ENCODE measurements at regions not wholly inside any gene's neighbourhood (a gene's known extent, or its start where the extent isn't known, plus 50 kb on each side); places are given as distances from the start of the nearest gene placed in this dataset.
A peak's percentile ranks its signal among the peaks of the same experiment; 100 is the strongest.

DNA sequence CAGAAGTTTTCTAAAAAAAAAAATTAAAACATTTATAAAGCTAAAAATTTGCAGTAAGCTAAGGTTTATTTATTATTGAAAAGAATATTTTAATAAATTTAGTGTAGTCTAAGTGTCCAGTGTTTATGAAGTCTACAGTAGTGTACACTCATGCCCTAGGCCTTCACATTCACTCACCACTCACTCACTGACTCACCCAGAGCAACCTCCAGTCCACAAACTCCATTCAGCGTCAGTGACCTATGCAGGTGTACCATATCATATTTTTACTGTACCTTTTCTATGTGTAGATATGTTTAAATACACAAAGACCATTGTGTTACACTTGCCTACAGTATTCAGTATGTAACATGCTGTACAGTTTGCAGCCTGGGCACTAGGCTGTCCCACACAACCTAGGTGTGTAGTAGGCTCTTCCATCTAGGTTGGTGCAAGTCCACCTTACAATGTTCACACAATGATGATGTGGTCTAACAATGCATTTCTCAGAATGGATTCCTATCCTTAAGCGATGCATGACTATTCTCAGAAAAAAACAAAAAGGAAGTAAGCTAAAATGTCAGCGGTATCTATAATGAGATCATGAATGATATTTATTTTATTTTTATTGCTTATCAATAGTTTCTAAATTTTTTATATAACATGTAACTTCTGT lies 336.7 kb downstream of the AGTPBP1 start:
- DNase-seq = no peak
- H3K9me2 ChIP-seq (replicated peaks; ENCODE audit: insufficient read depth, low read length) = no peaks in the 10 kb centered on the region
- 0 out of 2 replicates have a peak, but pooled peaks cover 4% of the 10 kb centered on the region for H3K27me3 ChIP-seq (ENCODE audit: low read length)
- no peaks in the 10 kb centered on the region for H3K9me3 ChIP-seq (ENCODE audit: low read length)
- no peaks in the 10 kb centered on the region for H4K20me1 ChIP-seq (ENCODE audit: insufficient read depth, low read depth, low read length)
- peaks cover 8% of the 10 kb centered on the region for H3K4me1 ChIP-seq (ENCODE audit: low read length)
- H3K9ac ChIP-seq (ENCODE audit: low read length) = no peak overlapping the region
- no peak overlapping the region for H2AFZ ChIP-seq (ENCODE audit: low read length)
- H3K4me2 ChIP-seq (ENCODE audit: low read depth, low read length, poor library complexity, severe bottlenecking) = no peak overlapping the region
- H3K36me3 ChIP-seq (ENCODE audit: insufficient read depth, low read length) = no peaks in the 10 kb centered on the region
- H3K79me2 ChIP-seq (ENCODE audit: low read length) = no peaks in the 10 kb centered on the region
- H3K4me3 ChIP-seq (ENCODE audit: low read length) = no peak overlapping the region
- H3K27ac ChIP-seq (ENCODE audit: low read length) = no peak overlapping the region

DNA sequence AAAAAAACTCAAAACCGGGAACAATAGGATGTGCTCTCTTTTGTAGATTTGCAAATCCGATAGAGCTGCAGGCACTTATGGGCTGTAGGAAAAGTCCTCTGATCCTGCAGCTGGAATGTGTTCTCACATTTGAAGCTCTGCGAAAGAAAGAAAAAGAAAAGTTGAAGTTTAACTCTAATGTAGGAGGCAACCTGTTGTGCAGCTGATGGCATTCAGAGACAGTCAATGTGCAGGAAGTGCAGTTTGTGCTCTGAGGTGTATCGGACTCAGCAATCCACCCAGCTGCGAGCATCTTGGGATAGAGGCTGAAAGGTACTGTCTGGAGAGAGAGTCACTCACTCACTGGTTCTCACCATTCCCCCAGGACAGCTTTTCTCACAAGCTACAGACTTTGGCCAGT lies 339.2 kb downstream of the AGTPBP1 start:
- H2AFZ ChIP-seq (ENCODE audit: low read length) = no peak overlapping the region
- 0 out of 2 replicates have a peak, but pooled peaks cover 4% of the 10 kb centered on the region for H3K27me3 ChIP-seq (ENCODE audit: low read length)
- H3K9ac ChIP-seq (ENCODE audit: low read length) = no peak overlapping the region
- peaks cover 8% of the 10 kb centered on the region for H3K4me1 ChIP-seq (ENCODE audit: low read length)
- H3K79me2 ChIP-seq (ENCODE audit: low read length) = no peaks in the 10 kb centered on the region
- no peaks in the 10 kb centered on the region for H3K36me3 ChIP-seq (ENCODE audit: insufficient read depth, low read length)
- H3K9me2 ChIP-seq (replicated peaks; ENCODE audit: insufficient read depth, low read length) = no peaks in the 10 kb centered on the region
- no peak overlapping the region for H3K27ac ChIP-seq (ENCODE audit: low read length)
- no peaks in the 10 kb centered on the region for H4K20me1 ChIP-seq (ENCODE audit: insufficient read depth, low read depth, low read length)
- no peak overlapping the region for H3K4me2 ChIP-seq (ENCODE audit: low read depth, low read length, poor library complexity, severe bottlenecking)
- no peaks in the 10 kb centered on the region for H3K9me3 ChIP-seq (ENCODE audit: low read length)
- DNase-seq = peak; percentile 50
- no peak overlapping the region for H3K4me3 ChIP-seq (ENCODE audit: low read length)

DNA sequence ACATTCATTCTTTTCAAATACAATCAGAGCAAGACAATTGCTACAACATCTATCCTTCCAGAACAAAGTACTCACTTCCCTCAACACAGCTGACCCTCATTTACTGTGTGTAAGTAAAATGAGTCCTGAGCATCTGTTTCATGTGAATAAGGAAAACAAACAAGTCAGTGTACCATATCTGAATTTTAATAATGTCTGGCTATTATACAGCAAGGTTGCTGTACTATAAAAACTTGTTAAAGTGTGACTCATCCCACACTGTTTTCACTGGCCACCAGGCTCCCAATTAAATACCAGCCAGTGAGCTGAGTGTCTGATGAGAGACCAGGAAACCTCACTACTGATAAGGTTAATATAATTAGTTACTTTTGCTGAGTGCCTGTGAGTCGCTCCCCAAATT lies 339.8 kb downstream of the AGTPBP1 start:
- H3K27ac ChIP-seq (ENCODE audit: low read length) = no peak overlapping the region
- H4K20me1 ChIP-seq (ENCODE audit: insufficient read depth, low read depth, low read length) = no peaks in the 10 kb centered on the region
- H3K79me2 ChIP-seq (ENCODE audit: low read length) = no peaks in the 10 kb centered on the region
- no peaks in the 10 kb centered on the region for H3K36me3 ChIP-seq (ENCODE audit: insufficient read depth, low read length)
- no peak overlapping the region for H2AFZ ChIP-seq (ENCODE audit: low read length)
- H3K27me3 ChIP-seq (ENCODE audit: low read length) = 0 out of 2 replicates have a peak, but pooled peaks cover 4% of the 10 kb centered on the region
- H3K4me3 ChIP-seq (ENCODE audit: low read length) = no peak overlapping the region
- no peak overlapping the region for H3K9ac ChIP-seq (ENCODE audit: low read length)
- no peak for DNase-seq
- H3K4me2 ChIP-seq (ENCODE audit: low read depth, low read length, poor library complexity, severe bottlenecking) = no peak overlapping the region
- peaks cover 8% of the 10 kb centered on the region for H3K4me1 ChIP-seq (ENCODE audit: low read length)
- no peaks in the 10 kb centered on the region for H3K9me2 ChIP-seq (replicated peaks; ENCODE audit: insufficient read depth, low read length)
- no peaks in the 10 kb centered on the region for H3K9me3 ChIP-seq (ENCODE audit: low read length)

DNA sequence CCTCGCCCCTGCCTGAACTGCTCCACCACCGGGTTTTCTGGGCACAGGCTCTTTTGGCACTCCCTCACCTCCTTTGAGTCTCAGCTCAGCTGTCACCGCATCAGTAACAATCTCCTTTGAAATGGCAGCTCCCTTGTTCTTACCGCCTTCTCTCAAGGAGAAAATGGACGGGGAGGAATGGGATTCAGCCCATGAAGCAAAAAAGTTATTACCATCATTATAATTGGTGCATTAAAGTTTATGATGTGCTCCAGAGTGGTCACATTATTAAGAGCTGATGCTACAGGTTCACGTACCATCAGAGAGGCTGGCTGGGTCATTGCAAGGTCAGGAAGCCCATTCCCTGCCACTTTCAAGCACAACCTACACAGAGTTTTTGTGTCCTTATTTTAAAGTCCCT lies 344.7 kb downstream of the AGTPBP1 start:
- no peak overlapping the region for H2AFZ ChIP-seq (ENCODE audit: low read length)
- peaks cover 16% of the 10 kb centered on the region for H3K4me1 ChIP-seq (ENCODE audit: low read length)
- H3K9me3 ChIP-seq (ENCODE audit: low read length) = no peaks in the 10 kb centered on the region
- H4K20me1 ChIP-seq (ENCODE audit: insufficient read depth, low read depth, low read length) = no peaks in the 10 kb centered on the region
- H3K9ac ChIP-seq (ENCODE audit: low read length) = no peak overlapping the region
- H3K4me2 ChIP-seq (ENCODE audit: low read depth, low read length, poor library complexity, severe bottlenecking) = no peak overlapping the region
- no peaks in the 10 kb centered on the region for H3K79me2 ChIP-seq (ENCODE audit: low read length)
- DNase-seq = no peak
- H3K9me2 ChIP-seq (replicated peaks; ENCODE audit: insufficient read depth, low read length) = no peaks in the 10 kb centered on the region
- no peaks in the 10 kb centered on the region for H3K36me3 ChIP-seq (ENCODE audit: insufficient read depth, low read length)
- H3K27me3 ChIP-seq (ENCODE audit: low read length) = 0 out of 2 replicates have a peak, but pooled peaks cover 4% of the 10 kb centered on the region
- no peak overlapping the region for H3K27ac ChIP-seq (ENCODE audit: low read length)
- H3K4me3 ChIP-seq (ENCODE audit: low read length) = no peak overlapping the region

DNA sequence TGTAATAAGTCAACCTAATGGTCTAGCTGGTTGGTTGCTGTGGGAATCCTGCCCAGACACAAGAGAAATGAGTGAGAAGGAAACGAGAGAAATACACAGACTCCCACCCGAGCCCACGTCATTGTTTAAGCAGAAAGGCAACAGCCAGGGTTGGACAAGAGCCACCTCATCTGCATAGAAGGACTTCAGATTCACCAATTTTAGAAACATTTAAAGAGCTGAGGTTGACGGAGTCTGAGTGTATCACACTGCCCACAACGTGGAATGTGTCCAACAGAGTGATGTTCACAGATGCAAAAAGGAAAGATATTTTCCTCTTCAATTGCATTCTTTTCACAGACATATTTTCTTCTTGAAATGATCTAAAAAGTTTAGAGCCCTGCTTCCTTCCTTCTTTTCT lies 349.5 kb downstream of the AGTPBP1 start:
- Histone ChIP-seq H3K9ac (ENCODE audit: low read length) (no peak overlapping the region), H3K4me3 (ENCODE audit: low read length) (no peak overlapping the region), H3K27me3 (ENCODE audit: low read length) (no peaks in the 10 kb centered on the region), H3K4me2 (ENCODE audit: low read depth, low read length, poor library complexity, severe bottlenecking) (no peak overlapping the region), H3K36me3 (ENCODE audit: insufficient read depth, low read length) (no peaks in the 10 kb centered on the region), H3K9me3 (ENCODE audit: low read length) (no peaks in the 10 kb centered on the region), H3K4me1 (ENCODE audit: low read length) (peaks cover 49% of the 10 kb centered on the region), H3K79me2 (ENCODE audit: low read length) (no peaks in the 10 kb centered on the region), H3K9me2 (replicated peaks; ENCODE audit: insufficient read depth, low read length) (no peaks in the 10 kb centered on the region), H4K20me1 (ENCODE audit: insufficient read depth, low read depth, low read length) (no peaks in the 10 kb centered on the region), H2AFZ (ENCODE audit: low read length) (no peak overlapping the region), H3K27ac (ENCODE audit: low read length) (no peak overlapping the region)
- DNase-seq = no peak

DNA sequence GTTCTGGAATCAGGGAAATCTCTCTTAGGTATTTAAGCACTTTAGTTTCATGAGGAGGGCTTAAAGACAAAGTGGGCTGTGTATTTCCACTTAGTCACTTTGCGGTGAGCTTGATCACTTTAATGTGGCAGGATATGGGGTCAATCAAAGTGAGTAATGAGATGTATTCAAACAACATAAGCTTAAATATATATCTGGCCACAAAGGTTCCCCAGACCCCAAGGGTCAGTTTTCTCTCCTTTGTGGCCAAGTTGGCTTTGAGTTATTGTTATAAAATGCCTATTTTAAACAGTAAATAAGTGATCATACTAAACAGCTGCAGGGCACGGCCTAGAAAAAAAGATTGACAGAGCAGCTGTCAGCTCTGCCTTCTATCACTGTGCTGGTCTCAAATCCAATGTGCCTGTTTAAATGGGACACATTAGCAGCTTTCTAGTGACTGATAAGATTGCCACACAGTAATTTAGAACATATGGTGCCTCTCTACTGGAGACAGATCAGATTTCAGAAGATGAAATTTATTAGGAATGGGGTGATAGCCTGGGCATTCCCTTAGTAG lies 363.9 kb downstream of the AGTPBP1 start:
- H4K20me1 ChIP-seq (ENCODE audit: insufficient read depth, low read depth, low read length) = no peaks in the 10 kb centered on the region
- no peak overlapping the region for H3K4me3 ChIP-seq (ENCODE audit: low read length)
- no peaks in the 10 kb centered on the region for H3K27me3 ChIP-seq (ENCODE audit: low read length)
- DNase-seq = no peak
- H3K27ac ChIP-seq (ENCODE audit: low read length) = no peak overlapping the region
- no peaks in the 10 kb centered on the region; the same call in 1 of the 2 replicates for H3K4me1 ChIP-seq (ENCODE audit: low read length)
- no peaks in the 10 kb centered on the region for H3K79me2 ChIP-seq (ENCODE audit: low read length)
- no peaks in the 10 kb centered on the region for H3K36me3 ChIP-seq (ENCODE audit: insufficient read depth, low read length)
- no peak overlapping the region for H3K4me2 ChIP-seq (ENCODE audit: low read depth, low read length, poor library complexity, severe bottlenecking)
- no peak overlapping the region for H3K9ac ChIP-seq (ENCODE audit: low read length)
- H2AFZ ChIP-seq (ENCODE audit: low read length) = no peak overlapping the region
- H3K9me2 ChIP-seq (replicated peaks; ENCODE audit: insufficient read depth, low read length) = no peaks in the 10 kb centered on the region
- H3K9me3 ChIP-seq (ENCODE audit: low read length) = no peaks in the 10 kb centered on the region

DNA sequence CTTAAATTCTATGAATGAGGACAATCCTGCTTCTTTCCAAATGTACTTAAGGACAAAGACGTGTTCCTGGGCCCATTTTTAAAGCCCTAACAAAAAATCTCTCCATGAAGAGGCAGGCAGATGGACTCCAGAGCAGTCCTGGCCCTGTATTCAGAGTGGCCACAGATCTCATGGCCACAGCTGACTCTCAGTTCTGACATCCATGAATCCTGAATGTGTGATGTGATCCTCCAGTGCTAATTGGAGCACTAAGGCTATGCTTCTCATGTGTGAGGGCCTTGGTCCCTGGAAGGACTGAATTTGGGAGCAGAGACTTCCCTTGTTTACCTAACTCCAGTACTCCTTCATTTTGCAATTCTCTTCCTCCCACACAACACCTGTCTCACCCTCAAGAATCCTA lies 373.0 kb downstream of the AGTPBP1 start:
- Histone ChIP-seq H2AFZ (ENCODE audit: low read length) (no peak overlapping the region), H3K4me3 (ENCODE audit: low read length) (no peak overlapping the region), H3K27ac (ENCODE audit: low read length) (no peak overlapping the region), H3K4me2 (ENCODE audit: low read depth, low read length, poor library complexity, severe bottlenecking) (no peak overlapping the region), H3K9me2 (replicated peaks; ENCODE audit: insufficient read depth, low read length) (no peaks in the 10 kb centered on the region), H3K79me2 (ENCODE audit: low read length) (no peaks in the 10 kb centered on the region), H3K27me3 (ENCODE audit: low read length) (no peaks in the 10 kb centered on the region), H3K4me1 (ENCODE audit: low read length) (no peaks in the 10 kb centered on the region), H3K9ac (ENCODE audit: low read length) (no peak overlapping the region), H3K9me3 (ENCODE audit: low read length) (no peaks in the 10 kb centered on the region), H3K36me3 (ENCODE audit: insufficient read depth, low read length) (no peaks in the 10 kb centered on the region), H4K20me1 (ENCODE audit: insufficient read depth, low read depth, low read length) (no peaks in the 10 kb centered on the region)
- no peak for DNase-seq

DNA sequence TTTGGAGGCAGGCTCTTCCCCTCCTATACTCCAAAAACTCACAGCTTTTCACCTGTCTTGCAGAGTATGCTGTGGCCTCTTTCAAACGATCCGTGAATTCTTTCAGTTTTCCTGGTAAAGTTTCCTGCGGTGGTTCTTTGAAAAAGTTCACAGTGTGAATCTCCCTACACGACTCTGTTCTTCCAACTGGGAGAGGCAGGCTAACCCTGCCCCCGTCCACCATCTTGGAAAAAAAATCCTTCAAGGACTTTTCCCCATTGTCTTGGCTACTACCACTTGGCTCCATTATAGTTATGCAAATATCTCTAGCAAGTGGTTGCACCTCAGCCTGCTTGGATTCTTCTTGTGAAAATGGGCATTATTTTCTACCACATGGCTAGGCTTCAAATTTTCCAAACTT lies 382.6 kb downstream of the AGTPBP1 start:
- no peaks in the 10 kb centered on the region for H3K4me1 ChIP-seq (ENCODE audit: low read length)
- no peaks in the 10 kb centered on the region for H3K9me3 ChIP-seq (ENCODE audit: low read length)
- no peak overlapping the region for H3K4me2 ChIP-seq (ENCODE audit: low read depth, low read length, poor library complexity, severe bottlenecking)
- no peaks in the 10 kb centered on the region for H3K79me2 ChIP-seq (ENCODE audit: low read length)
- no peak overlapping the region for H3K27ac ChIP-seq (ENCODE audit: low read length)
- DNase-seq = no peak
- no peak overlapping the region for H3K9ac ChIP-seq (ENCODE audit: low read length)
- no peaks in the 10 kb centered on the region for H3K27me3 ChIP-seq (ENCODE audit: low read length)
- no peak overlapping the region for H3K4me3 ChIP-seq (ENCODE audit: low read length)
- H3K9me2 ChIP-seq (replicated peaks; ENCODE audit: insufficient read depth, low read length) = no peaks in the 10 kb centered on the region
- H4K20me1 ChIP-seq (ENCODE audit: insufficient read depth, low read depth, low read length) = no peaks in the 10 kb centered on the region
- H2AFZ ChIP-seq (ENCODE audit: low read length) = no peak overlapping the region
- H3K36me3 ChIP-seq (ENCODE audit: insufficient read depth, low read length) = no peaks in the 10 kb centered on the region
